HG02642 (cell line): ENCODE measurements at regions not wholly inside any gene's neighbourhood (a gene's known extent, or its start where the extent isn't known, plus 50 kb on each side); places are given as distances from the start of the nearest gene placed in this dataset.

Experiments used
- ATAC-seq: cut with Tn5 transposase; IDR thresholded peaks from one replicate; pipeline ENCODE4 v1.9.1; 2021; ENCODE audit warnings: mild to moderate bottlenecking; ENCODE audit not compliant: unreplicated experiment, poor library complexity

DNA sequence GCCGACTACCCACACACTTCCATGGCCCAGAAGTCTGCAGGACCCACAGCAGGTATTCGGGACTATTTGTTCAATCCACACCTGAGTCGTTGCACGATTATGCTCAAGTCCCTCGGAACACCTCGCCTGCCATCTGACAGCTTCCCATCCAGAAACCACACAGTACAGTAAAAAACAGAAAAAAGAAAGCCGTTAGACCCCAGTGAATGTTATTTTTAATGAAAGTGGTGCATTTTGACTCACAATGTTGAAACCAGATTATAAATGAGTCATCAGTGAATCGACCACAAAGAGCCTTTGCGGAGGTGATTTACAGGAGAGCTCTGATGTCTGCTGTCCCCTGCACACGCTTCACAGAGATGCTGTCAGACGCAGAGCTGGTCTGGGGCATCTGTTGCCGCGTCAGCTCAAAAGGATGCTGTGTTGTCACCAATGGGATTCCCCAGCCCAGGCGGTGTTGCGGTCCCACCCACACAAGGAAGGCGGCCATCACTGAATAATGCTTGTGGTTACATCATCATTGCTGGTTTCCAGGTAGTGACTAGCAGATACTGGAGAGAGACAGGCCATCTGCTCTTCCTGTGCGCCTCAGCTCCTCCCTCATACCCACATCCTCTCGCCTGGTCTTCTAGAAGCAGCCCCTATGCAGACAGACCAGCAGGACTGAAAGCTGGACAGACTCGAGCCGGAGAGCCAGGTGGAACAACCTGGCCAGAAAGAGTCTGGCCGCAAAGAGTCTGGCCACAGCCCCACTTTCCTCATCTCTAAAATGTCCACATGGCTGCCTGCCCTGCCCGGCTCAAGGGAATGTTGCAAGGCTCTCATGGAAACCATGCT lies 116.8 kb downstream of the TOMM20 start:
- peak; percentile 77 for ATAC-seq

DNA sequence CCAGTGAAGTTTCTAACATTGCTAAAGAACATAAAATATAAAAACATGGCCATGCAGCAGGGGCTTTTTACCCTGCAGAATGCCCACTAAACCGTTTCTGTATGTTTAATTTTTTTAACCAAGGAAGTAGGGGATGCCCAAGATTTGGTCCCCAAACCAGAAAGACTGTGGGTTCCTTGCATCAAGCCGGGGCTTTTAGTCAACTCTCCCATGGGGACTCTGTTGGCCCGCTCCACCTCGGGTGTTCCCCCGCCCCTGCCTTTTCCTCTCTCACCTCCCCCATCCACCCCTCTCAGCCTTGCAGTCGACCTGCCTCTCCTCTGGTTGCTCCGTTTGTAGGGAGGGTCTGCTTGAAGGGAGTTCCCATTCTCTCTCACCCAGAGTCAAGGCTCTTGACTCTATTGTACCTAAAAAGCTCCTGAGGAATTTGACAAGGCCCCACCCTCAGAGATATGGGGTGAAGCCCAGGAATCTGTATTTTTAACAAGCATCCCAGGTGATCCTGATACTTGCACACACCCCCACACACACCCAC lies 117.5 kb downstream of the TOMM20 start:
- no peak for ATAC-seq

DNA sequence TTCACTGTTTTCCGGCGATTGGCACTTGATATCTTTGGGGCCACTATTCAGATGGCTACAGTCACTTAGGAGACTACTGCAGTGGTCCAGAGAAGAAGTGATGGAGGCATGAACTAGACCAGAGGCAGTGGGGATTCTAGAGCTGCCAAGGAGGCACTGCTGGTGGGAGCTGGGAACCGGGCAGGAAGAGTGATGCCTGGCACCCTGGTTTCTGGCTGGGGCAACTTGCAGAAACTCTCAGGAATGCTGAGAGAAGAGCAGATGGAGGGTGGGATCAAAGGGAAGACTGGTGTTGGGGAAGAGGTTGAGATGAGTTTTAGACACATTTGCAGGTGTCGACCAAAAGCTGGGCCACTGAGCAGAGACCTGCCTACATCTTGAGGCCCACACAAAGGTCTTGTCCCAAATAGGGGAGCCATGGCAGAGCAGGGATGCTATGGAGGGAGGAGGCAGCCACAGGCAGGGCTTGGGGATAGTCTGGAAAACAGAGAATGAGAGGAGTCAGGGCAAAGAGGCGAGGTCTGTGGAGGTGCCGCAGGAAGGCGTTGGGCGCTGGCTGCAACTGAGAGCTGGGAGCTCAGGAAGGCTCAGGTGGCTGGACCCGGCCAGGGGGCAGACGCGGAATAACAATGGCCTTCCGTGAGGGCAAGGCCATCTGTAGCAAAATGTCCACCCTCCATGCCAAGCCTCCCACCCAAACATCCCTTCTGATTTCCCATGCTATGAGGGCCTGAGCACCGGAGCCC lies 118.9 kb downstream of the TOMM20 start:
- no peak for ATAC-seq

DNA sequence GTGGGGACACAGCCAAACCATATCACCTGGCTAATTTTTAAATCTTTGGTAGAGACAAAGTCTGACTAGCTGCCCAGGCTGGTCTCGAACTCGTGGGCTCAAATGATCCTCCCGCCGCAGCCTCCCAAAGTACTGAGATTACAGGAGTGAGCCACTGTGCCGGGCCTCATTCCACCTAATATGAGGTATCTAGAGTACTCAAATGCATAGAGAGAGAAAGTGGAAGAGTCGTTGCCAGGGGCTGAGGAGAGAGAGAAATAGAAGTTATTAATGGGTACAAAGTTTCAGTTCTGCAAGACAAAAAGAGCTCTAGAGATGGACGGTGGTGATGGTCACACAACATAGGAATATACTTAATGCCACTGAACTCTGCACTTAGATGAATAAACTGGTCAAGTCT lies 119.6 kb downstream of the TOMM20 start:
- ATAC-seq = no peak

DNA sequence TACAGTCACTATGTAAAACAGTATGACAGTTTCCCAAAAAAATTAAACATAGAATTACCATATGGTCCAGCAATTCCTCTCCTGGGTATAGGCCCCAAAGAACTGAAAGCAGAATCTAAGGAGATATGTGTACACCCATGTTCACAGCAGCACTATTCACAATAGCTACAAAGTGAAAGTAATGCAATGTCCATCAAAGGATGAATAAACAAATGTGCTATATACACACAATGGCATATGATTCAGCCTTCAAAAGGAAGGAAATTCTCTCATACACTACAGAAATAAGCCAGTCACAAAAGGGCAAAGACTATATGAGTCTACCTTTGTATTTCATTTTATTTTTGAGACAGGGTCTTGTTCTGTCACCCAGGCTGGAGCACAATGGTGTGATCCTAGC lies 120.4 kb downstream of the TOMM20 start:
- no peak for ATAC-seq

DNA sequence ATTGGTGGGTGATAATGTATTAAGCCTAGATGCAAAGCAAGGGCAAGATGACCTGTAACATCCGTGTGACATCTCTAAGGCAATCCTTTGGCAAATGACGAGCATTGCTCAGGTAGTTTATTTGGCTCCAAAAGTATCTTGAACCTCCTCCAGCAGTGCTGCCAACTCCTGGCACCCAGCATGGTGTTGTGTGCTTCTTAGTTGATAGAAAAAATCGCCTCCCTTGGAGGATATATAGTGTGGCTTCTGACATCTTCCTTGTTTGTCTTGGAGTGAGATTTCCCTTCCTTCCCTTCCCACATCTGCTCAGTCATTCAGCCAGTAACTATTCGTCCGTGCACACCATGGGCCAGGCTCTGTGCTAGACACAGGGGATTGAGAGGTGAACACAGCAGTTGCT lies 121.8 kb downstream of the TOMM20 start:
- no peak for ATAC-seq

DNA sequence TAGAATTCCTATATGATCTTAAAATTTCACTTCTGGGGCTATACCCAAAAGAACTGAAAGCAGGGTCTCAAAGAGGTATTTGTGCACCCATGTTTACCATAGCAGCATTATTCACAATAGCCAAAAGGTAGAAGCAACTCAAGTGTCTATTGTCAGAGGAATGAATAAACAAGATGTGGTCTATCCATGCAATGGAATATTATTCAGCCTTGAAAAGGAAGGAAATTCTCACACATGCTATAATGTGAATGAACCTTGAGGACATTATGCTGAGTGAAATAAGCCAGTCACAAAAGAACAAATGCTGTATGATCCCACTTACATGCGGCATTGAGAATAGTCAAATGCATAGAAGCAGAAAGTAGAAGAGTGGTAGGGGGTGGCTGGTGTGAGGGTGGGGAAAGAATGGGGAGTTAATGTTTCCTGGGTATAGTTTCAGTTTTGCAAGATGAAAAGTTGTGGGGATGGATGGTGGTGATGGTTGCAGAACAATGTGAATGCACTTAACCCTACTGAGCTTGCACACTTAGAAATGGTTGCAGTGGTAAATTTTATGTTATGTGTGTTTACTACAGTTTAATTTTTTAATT lies 122.4 kb downstream of the TOMM20 start:
- no peak for ATAC-seq

DNA sequence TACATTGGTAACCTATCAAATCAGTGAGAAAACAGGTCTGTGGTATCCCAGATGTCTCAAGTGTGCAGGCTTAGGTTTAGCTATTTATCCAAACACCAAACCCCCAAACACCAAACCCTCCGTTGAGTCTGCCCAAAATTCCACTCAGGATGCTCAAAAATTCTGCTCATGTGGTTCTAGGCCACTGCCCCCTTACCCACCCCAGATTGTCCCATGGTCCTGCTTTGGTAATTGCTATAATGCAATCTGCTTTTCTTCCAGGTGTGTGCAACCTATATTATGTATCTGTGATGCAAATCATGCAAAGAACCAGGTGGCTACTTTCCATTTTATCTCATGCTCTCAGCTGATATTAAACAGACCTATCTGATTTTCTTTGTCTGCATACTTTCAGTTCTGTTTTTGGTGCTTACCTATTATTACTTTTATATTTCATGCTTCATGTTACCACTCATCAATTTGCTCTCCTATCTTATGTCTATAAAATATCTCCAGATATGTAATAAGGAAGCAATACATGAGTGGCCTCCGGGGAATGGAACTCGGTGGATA lies 123.7 kb downstream of the TOMM20 start:
- ATAC-seq = no peak

DNA sequence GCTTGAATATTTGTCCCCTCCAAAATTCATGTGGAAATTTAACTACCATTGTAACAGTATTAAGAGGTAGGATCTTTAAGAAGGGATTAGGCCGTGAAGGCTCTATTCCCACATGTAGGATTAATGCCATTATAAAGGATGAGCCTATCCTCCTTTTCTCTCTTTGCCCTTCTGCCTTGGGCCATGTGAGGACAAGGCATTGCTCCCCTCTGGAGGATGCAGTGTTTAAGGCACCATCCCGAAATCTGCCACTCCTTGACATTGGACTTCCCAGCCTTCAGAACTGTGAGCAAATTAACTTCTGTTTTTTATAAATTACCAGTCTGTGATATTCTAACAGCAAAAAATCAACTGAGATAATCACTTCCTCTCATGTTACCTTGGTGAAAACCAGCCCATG lies 124.4 kb downstream of the TOMM20 start:
- no peak for ATAC-seq

DNA sequence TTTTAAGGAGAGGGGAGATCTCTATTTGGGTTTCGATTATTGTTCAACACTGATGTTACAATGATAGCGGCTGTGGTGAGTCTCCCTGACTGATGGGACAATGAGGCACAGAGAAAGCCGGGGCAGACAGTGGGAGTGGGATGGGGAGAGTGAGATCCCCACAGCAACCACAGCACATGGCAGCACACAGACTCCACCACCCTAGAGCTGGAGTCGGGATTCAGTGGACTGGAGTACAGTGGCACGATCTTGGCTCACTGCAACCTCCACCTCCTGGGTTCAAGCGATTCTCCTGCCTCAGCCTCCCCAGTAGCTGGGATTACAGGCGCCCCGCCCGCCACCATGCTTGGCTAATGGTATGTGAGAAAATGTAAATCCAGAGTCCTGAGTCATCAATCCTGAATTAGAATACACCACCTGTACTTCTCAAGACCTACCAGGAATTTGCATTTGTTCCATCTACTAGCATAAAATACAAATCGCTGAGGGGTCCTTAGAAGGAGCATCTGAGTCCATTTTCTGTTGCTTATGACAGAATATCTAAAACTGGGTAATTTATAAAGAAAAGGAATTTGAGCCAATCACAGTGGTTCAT lies 125.8 kb downstream of the TOMM20 start:
- ATAC-seq = no peak

DNA sequence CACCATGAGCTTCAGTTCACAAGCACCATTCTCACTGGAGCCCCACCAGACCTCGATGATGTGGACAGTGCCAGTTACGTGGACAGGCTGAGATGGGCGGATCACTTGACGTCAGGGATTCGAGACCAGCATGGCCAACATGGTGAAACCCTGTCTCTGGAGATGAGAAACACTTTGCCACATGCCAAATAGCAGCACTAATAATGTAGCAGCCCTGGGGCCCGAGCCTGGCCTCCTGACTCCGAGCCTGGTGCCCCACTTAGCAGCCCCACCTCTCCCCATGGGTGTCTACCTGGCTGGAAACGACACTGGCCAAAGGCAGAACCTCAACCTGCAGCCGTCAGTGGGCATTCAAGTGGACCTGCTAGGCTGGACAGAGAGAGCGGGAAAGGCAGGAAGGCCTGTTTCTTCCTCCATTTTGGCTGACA lies 129.1 kb downstream of the TOMM20 start:
- no peak for ATAC-seq

DNA sequence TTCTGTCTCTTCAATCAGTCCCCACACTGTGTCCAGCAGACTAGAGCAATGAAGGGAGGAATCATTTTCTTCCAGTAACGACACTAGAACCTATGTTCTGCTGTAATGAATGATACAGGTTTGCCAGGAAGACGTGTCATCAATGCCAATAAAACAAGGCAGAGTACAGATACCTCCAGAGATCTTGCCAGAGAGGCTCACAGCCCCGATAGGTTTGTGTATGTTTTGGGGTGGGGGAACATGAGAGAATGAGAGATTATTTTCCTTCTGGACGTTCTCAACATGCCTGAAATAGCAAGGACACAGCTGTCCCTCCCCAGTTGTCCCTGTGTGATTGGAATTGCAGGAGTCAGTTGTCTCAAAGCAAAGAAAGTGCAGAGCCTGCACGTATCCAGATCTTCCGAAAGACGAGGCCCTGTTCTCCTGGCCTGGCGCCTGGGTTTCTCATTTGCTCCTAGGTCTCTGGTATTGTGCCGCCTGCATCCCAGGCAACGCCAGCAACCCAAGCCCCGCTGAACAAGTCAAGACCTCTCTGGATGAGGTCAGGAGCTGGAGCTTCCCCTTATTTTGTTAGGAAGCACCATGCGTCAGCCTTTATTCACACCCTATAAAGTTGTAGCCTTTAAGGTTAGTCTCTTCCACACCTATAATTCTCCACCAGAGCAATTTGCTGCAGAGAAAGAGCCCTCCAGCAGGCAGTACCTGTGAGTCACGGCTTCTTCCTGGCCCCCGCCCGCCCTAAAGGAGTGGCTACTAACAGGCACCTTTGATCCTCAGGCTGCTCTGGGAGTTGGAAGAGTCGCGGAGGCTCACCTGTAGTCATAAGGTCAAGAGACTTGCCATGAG lies 130.5 kb downstream of the TOMM20 start:
- no peak for ATAC-seq

DNA sequence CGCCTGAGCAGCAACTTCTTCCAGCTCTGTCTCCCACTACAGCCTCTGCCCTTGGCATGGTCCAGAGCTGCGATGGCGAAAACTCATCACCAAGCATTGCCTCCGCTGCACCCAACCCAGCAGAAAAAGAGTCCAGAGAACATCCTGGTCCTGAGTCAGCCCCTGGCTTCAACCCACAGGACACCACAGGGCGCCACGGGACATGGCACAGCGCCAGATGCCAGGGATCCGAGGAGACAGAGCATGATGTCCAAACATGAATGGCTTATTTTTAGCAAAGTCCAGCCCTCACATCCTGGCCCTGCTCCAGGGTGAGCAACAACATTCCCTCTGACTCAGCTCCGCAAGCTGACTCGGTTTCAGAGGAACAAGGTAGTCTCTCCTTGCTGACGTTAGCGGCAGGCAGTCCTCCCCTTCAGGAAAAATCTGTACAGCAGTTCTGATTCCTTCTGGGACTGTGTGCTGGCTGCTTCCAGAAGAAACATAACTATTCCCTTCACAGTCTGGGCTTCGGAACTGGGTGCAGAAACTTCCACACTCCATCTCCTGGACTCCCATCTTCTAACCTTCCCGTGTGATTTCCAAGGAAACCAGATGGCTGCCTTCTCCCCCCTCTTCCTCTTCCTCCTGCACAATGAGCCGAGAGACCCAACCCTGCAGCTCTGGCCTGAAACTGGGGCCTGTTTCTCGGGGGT lies 131.3 kb downstream of the TOMM20 start:
- no peak for ATAC-seq

DNA sequence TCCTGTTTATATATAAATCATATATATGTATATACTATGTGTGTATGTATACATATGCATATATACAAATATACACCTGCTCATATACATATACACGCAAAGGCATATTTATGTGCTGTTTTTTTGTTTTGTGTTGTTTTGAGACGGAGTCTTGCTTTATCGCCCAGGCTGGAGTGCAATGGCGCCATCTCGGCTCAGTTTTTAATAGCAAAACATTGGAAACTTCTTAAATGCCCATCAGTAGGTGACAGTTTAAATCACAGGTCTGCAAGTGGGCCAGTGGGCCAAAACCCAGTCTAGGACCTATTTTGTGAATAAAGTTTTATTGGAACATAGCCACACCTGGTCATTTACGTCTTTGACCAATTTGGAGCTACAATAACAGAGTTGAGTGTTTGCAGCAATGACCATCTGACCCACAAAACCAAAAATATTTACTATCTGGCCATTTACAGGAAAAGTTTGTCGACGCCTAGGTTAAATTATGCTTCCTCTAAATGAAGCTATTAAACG lies 132.3 kb downstream of the TOMM20 start:
- ATAC-seq = no peak

DNA sequence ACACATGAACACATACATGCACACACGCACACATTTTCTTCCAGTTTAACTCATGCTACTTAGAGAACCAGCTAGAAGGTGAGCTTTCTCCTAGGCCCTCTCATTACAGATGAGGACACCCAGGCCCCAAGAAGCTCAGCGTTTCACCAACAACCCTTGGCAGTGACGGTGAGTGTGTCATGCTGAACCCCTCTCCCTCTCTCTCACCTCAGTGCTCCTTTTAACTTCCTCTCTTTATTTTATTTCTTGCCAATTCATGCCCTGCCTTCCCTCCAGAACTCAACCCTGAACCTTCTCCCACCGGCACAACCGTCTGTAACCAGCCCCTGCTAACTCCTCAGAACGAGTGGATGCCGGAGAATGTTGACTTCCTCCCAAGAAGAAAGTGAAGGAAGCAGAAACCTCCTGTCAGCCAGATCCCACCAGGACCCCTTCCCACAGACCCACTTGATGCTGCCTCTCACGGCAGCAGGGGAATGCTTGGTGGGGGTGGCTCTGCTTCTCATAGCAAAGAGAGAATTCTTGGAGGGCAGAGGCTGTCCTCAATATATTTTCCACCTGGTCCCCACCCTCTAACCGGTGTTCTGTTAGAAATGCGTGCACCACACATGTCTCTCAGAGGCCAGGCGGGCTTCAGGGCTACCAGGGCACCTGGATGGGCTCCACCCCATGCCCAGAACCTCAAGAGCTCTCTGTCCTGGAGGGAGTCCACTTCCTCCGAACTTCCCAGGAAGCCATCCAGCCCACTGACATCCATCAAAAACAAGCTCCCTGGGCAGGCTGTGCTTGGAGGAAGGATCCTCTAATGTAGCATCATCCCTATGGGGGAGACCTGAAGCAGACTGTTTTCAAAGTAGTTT lies 134.0 kb downstream of the TOMM20 start:
- no peak for ATAC-seq

DNA sequence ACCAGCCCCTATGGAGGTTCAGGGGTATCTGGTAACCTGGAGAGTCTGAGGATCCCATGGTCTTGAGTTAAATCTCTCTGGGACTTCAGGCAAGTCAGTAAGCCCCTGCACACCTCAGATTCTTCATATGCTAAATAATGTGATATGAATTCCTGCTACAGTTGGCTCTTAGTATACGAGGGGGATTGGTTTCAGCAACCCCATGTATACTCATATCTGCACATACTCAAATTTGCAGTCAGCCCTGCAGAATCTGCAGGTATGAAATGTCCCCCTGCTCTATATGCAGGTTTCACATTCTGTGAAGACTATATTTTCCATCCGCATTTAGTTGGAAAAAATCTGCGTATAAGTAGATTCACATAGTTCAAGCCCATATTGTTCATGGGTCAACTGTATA lies 136.6 kb downstream of the TOMM20 start:
- no peak for ATAC-seq

DNA sequence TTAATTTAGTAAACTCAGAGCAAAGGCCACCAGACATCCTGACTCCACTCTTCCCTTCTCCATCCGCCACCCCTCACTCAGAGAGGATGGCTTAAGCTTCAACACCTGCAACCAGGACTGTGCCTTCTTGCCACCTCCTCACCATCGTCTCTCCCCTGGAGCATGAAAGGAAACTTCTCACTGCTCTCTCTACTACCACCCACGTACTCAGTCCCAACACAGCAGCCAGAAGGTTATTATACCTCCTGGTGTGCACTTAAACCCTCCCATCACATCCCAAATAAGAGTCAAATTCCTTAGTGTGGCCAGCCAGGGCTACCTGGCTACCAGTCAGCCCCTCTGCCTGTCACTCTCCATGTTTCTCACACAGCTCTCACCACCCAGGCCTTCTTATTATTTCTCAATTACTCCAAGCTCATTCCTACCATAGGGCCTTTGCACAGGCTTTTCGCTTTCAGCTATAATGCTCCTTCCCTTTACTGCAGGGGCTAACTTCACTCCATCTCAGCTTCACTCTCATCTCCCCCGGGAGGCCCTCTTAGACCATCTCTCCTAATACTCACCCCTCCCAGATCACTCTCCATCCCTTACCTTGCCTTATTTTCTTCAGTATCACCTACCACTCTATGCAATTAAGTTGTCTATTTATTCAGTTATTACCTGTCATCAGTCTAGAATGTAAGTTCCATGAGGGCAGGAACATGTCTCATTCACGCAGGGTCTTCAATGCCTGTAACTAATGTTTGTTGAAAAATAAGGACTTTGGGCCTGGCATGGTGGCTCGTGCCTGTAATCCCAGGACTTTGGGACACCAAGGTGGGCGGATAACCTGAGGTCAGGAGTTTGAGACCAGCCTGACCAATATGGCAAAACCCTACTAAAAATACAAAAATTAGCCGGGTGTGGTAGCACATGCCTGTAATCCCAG lies 137.5 kb downstream of the TOMM20 start:
- no peak for ATAC-seq
